ENCODE measurements at regions not wholly inside any gene's neighbourhood (a gene's known extent, or its start where the extent isn't known, plus 50 kb on each side); places are given as distances from the start of the nearest gene placed in this dataset.

- TF ChIP-seq POLR2A (IDR thresholded peaks at IDR 0.05): no peak
- TF ChIP-seq, protein P1, sequence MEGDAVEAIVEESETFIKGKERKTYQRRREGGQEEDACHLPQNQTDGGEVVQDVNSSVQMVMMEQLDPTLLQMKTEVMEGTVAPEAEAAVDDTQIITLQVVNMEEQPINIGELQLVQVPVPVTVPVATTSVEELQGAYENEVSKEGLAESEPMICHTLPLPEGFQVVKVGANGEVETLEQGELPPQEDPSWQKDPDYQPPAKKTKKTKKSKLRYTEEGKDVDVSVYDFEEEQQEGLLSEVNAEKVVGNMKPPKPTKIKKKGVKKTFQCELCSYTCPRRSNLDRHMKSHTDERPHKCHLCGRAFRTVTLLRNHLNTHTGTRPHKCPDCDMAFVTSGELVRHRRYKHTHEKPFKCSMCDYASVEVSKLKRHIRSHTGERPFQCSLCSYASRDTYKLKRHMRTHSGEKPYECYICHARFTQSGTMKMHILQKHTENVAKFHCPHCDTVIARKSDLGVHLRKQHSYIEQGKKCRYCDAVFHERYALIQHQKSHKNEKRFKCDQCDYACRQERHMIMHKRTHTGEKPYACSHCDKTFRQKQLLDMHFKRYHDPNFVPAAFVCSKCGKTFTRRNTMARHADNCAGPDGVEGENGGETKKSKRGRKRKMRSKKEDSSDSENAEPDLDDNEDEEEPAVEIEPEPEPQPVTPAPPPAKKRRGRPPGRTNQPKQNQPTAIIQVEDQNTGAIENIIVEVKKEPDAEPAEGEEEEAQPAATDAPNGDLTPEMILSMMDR (IDR thresholded peaks at IDR 0.05): no peak
These were observed 210.5 kb upstream of the SPAG17 start for GRCh38 chr1:118395430-118395991.

All from esophagus squamous epithelium (tissue), 4 donors.